OCI-LY7 (cell line): ENCODE measurements at regions not wholly inside any gene's neighbourhood (a gene's known extent, or its start where the extent isn't known, plus 50 kb on each side); places are given as distances from the start of the nearest gene placed in this dataset.

Experiments used
- EZH2phosphoT487 ChIP-seq: fragments of 200-600 bp; sonication (generic); IDR thresholded peaks from 2 replicates; pipeline ENCODE4 v1.6.1; 2018; ENCODE audit warnings: low read depth, borderline replicate concordance, mild to moderate bottlenecking, mixed run types, antibody characterized with exemption, low read length, moderate library complexity, mixed read lengths
- TF ChIP-seq, protein P1 (sequence below): fragments of 200-600 bp; sonication (generic); conservative IDR thresholded peaks from 2 replicates; pipeline ENCODE4 v1.5.1; 2014; ENCODE audit warnings: mild to moderate bottlenecking, antibody characterized with exemption, low read length, moderate library complexity, mixed read lengths

DNA sequence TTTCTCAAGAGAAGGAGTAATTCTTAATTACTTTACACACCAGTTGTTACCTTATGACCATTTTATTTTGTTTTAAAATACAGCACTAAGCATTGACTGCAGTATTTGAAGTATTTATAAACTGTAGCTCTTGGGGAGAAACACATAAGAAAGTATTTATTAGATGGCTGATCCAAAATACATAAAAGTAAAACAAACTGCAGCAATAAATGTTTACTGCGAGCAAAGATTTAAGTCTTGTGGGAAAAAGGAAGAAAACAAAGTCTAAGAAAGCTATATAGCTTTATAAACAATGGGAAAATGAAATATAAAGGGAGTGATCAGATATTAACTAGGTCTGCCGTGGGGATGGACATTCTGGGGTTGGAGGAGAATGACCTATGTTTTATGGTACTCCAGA, 347.2 kb upstream of the ZC3H15 start:
- TF ChIP-seq, protein P1, sequence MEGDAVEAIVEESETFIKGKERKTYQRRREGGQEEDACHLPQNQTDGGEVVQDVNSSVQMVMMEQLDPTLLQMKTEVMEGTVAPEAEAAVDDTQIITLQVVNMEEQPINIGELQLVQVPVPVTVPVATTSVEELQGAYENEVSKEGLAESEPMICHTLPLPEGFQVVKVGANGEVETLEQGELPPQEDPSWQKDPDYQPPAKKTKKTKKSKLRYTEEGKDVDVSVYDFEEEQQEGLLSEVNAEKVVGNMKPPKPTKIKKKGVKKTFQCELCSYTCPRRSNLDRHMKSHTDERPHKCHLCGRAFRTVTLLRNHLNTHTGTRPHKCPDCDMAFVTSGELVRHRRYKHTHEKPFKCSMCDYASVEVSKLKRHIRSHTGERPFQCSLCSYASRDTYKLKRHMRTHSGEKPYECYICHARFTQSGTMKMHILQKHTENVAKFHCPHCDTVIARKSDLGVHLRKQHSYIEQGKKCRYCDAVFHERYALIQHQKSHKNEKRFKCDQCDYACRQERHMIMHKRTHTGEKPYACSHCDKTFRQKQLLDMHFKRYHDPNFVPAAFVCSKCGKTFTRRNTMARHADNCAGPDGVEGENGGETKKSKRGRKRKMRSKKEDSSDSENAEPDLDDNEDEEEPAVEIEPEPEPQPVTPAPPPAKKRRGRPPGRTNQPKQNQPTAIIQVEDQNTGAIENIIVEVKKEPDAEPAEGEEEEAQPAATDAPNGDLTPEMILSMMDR = no peak
- TF ChIP-seq EZH2phosphoT487 = no peak
